ENCODE measurements at regions not wholly inside any gene's neighbourhood (a gene's known extent, or its start where the extent isn't known, plus 50 kb on each side); places are given as distances from the start of the nearest gene placed in this dataset.

DNA sequence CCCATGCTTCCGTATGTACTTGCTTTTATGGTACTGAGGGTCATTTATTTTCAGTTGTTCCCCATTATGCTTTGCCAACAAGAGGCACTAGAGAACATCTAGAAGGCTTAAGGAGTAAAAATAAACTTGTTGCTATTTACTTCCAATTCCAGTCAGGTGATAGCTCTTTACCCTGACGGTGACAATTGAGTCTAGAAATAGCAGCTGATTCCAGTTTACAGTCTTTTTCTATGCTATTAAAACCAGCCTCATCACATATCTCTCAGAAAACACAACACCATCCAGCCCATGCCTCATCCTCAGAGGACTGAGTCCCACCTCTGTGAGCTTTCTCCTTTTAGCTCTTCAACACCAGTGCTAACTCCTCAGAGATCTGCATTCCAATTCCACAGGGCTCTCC lies 327.0 kb downstream of the GPD2 start:
- Histone ChIP-seq H3K9ac (ENCODE audit: insufficient read depth, low read depth, low read length) (no peak overlapping the region), H4K20me1 (ENCODE audit: insufficient read depth, low read length) (no peaks in the 10 kb centered on the region), H3K9me3 (ENCODE audit: low read length) (peaks cover 12% of the 10 kb centered on the region; the same call in 1 of the 2 replicates), H3K4me1 (ENCODE audit: insufficient read depth, low read length) (no peaks in the 10 kb centered on the region), H3K4me2 (ENCODE audit: low read depth, low read length) (no peak overlapping the region), H2AFZ (ENCODE audit: low read length) (no peak overlapping the region), H3K79me2 (ENCODE audit: insufficient read depth, low read length) (no peaks in the 10 kb centered on the region), H3K27ac (ENCODE audit: extremely low read length, insufficient read depth, low read length) (no peak overlapping the region), H3K36me3 (replicated peaks in 1 of 2; ENCODE audit: control insufficient read depth in 1 of 2, insufficient read depth in 2 of 2, low read length in 2 of 2) (no peaks in the 10 kb centered on the region), H3K27me3 (ENCODE audit: control insufficient read depth in 1 of 2, insufficient read depth in 2 of 2, low read length in 2 of 2) (no peaks in the 10 kb centered on the region), H3K4me3 (replicated peaks in 1 of 3; ENCODE audit: insufficient read depth in 1 of 3, low read depth in 2 of 3, low read length in 3 of 3) (no peak overlapping the region)
- ATAC-seq (no peak), FAIRE-seq (no peak), DNase-seq (ENCODE audit: low spot score) (no peak)
- in situ Hi-C loops (cut with HindIII; ENCODE audit: extremely low pct_ligation_motif_present, low pct_unique_long_range_greater_than_20kb) (no loop called here), intact Hi-C loops (cut with micrococcal nuclease; ENCODE audit: unreplicated experiment) (no loop called here)
- TF ChIP-seq KLF13 (CRISPR knock-in tag; IDR thresholded peaks at IDR 0.05) (no peak), ZNF251 (CRISPR knock-in tag; IDR thresholded peaks at IDR 0.05) (no peak), SRSF1 (optimal IDR thresholded peaks at IDR 0.05; ENCODE audit: low read depth, low read length) (no peak), ZNF550 (CRISPR knock-in tag; IDR thresholded peaks at IDR 0.05; ENCODE audit: borderline replicate concordance) (no peak), FOXA3 (CRISPR knock-in tag; IDR thresholded peaks at IDR 0.05) (no peak), ARNT (IDR thresholded peaks at IDR 0.05) (no peak), ZMAT3 (CRISPR knock-in tag; conservative IDR thresholded peaks at IDR 0.05) (no peak), ZNF780A (CRISPR knock-in tag; IDR thresholded peaks at IDR 0.05) (no peak), U2AF1 (optimal IDR thresholded peaks at IDR 0.05; ENCODE audit: low read depth, low read length) (no peak), YY1 (IDR thresholded peaks at IDR 0.05; ENCODE audit: insufficient read depth, insufficient replicate concordance, low read depth, low read length) (no peak), TOPORS (CRISPR knock-in tag; IDR thresholded peaks at IDR 0.05) (no peak), ZFP36 (IDR thresholded peaks at IDR 0.05; ENCODE audit: borderline replicate concordance, low read depth, low read length, partially characterized antibody) (no peak)
- TF ChIP-seq, protein P1, sequence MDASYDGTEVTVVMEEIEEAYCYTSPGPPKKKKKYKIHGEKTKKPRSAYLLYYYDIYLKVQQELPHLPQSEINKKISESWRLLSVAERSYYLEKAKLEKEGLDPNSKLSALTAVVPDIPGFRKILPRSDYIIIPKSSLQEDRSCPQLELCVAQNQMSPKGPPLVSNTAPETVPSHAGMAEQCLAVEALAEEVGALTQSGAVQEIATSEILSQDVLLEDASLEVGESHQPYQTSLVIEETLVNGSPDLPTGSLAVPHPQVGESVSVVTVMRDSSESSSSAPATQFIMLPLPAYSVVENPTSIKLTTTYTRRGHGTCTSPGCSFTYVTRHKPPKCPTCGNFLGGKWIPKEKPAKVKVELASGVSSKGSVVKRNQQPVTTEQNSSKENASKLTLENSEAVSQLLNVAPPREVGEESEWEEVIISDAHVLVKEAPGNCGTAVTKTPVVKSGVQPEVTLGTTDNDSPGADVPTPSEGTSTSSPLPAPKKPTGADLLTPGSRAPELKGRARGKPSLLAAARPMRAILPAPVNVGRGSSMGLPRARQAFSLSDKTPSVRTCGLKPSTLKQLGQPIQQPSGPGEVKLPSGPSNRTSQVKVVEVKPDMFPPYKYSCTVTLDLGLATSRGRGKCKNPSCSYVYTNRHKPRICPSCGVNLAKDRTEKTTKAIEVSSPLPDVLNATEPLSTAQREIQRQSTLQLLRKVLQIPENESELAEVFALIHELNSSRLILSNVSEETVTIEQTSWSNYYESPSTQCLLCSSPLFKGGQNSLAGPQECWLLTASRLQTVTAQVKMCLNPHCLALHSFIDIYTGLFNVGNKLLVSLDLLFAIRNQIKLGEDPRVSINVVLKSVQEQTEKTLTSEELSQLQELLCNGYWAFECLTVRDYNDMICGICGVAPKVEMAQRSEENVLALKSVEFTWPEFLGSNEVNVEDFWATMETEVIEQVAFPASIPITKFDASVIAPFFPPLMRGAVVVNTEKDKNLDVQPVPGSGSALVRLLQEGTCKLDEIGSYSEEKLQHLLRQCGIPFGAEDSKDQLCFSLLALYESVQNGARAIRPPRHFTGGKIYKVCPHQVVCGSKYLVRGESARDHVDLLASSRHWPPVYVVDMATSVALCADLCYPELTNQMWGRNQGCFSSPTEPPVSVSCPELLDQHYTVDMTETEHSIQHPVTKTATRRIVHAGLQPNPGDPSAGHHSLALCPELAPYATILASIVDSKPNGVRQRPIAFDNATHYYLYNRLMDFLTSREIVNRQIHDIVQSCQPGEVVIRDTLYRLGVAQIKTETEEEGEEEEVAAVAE (CRISPR knock-in tag; IDR thresholded peaks at IDR 0.05; ENCODE audit: borderline replicate concordance), result no peak
- CTCF ChIA-PET (ENCODE audit: low intra/inter-chr PET ratio, low total read pairs), result no interaction called here
- no TSS peak for BruUV-seq (replicated peaks)
- POLR2A ChIA-PET, result no interaction called here
- 6% methylated on average over 2 of the region's 2 CpGs for WGBS (ENCODE audit: low lambda C conversion rate)

All from HepG2 (cell line).